Sigmoid colon (tissue), 6 donors: ENCODE measurements at regions not wholly inside any gene's neighbourhood (a gene's known extent, or its start where the extent isn't known, plus 50 kb on each side); places are given as distances from the start of the nearest gene placed in this dataset.
"Not testable (repeated sequence)": the region's sequence is repeated elsewhere in the genome, so short reads cannot be mapped to it uniquely, and the experiment has no call there.

Experiments used
- DNase-seq: peaks from one replicate; pipeline ENCODE4 v3.0.0-alpha.2; 2019
- H3K27ac ChIP-seq, 4 donors: fragments of 200-600 bp; sonication (generic); one replicate each; pipeline ENCODE4 v1.5.1; 2016 to 2019; ENCODE audit warnings: mild to moderate bottlenecking in 1 of 4
- H3K27me3 ChIP-seq, 3 donors: fragments of 200-600 bp; sonication (generic); one replicate each; pipeline ENCODE4 v1.5.1; 2019; ENCODE audit warnings: mild to moderate bottlenecking in 1 of 3
- H3K36me3 ChIP-seq, 4 donors: fragments of 200-600 bp; sonication (generic); one replicate each; pipeline ENCODE4 v1.5.1; 2016 to 2019
- H3K4me1 ChIP-seq, 4 donors: fragments of 200-600 bp; sonication (generic); one replicate each; pipeline ENCODE4 v1.5.1; 2017 to 2019
- H3K4me3 ChIP-seq, 4 donors: fragments of 200-600 bp; sonication (generic); one replicate each; pipeline ENCODE4 v1.5.1; 2017 to 2019; ENCODE audit warnings: mild to moderate bottlenecking in 2 of 4, moderate library complexity in 1 of 4
- H3K9me3 ChIP-seq, 4 donors: fragments of 200-600 bp in 3 of 4; sonication (generic) in 3 of 4; one replicate each; pipeline versions ENCODE4 v1.5.1 to v1.6.1; 2013 to 2019
- CTCF ChIP-seq, 4 experiments: fragments of 450-650 bp in 3 of 4; fragments of 200-600 bp in 1 of 4; IDR thresholded peaks; one replicate each; pipeline ENCODE4 v1.5.1; 2016 to 2019; ENCODE audit warnings: antibody characterized with exemption in 4 of 4, mild to moderate bottlenecking in 3 of 4, moderate library complexity in 2 of 4
- EP300 ChIP-seq, 4 donors: sonication (generic); formaldehyde crosslinking; IDR thresholded peaks; one replicate each; pipeline ENCODE4 v1.6.1; 2017; ENCODE audit warnings: antibody characterized with exemption in 4 of 4
- POLR2A ChIP-seq, 2 donors: fragments of 450-650 bp; IDR thresholded peaks; one replicate each; pipeline ENCODE4 v1.6.1; 2016; ENCODE audit warnings: antibody characterized with exemption in 2 of 2, mild to moderate bottlenecking in 2 of 2, moderate library complexity in 2 of 2
- POLR2AphosphoS5 ChIP-seq, 4 donors: sonication (generic); formaldehyde crosslinking; IDR thresholded peaks; one replicate each; pipeline ENCODE4 v1.6.1; 2017; ENCODE audit warnings: antibody characterized with exemption in 4 of 4
- WGBS, 2 donors: extraction: QIAGEN DNeasy Blood & Tissue Kit; methylation state at CpG; one replicate each; pipeline ENCODE4 v1.1.7; 2013; 5-methylcytosine and 5-hydroxymethylcytosine counted together
- intact Hi-C: fragments of 100-400 bp; cut with DNase I; formaldehyde crosslinking; loops from one replicate; pipeline ENCODE4 v1.15.1; 2023
- donor health status: healthy with polysubstance abuse.
- donor health status: healthy.

GRCh38 chr7:101679653-101680173, 50.6 kb upstream of the MYL10 start:
- intact Hi-C loops, H3K36me3 ChIP-seq, H3K9me3 ChIP-seq, H3K27me3 ChIP-seq, DNase-seq, H3K27ac ChIP-seq, H3K4me3 ChIP-seq: not testable (repeated sequence)
- peaks cover 0 to 11% (median 8%) of the 10 kb centered on the region in 4 donors for H3K4me1 ChIP-seq
- WGBS, 2 donors: 92 to 93% methylated on average over 10 of the region's 10 CpGs

GRCh38 chr7:101680406-101681145, 51.5 kb upstream of the MYL10 start:
- TF ChIP-seq POLR2AphosphoS5 (IDR thresholded peaks at IDR 0.05) (no peak), CTCF (IDR thresholded peaks at IDR 0.05) (no peak), POLR2A (IDR thresholded peaks at IDR 0.05) (no peak), EP300 (IDR thresholded peaks at IDR 0.05) (no peak)
- Histone ChIP-seq H3K27me3 (no peaks in the 10 kb centered on the region), H3K4me1 (peaks cover 0 to 11% (median 8%) of the 10 kb centered on the region in 4 donors), H3K27ac (no peak overlapping the region), H3K4me3 (no peak overlapping the region), H3K36me3 (no peaks in the 10 kb centered on the region), H3K9me3 (no peaks in the 10 kb centered on the region)
- WGBS, 2 donors: 86 to 89% methylated on average over 22 of the region's 22 CpGs
- intact Hi-C loops: no loop called here
- DNase-seq: no peak

- no peaks in the 10 kb centered on the region for H3K9me3 ChIP-seq
- no peaks in the 10 kb centered on the region for H3K27me3 ChIP-seq
- WGBS, 2 donors: 27 to 51% methylated on average over 14 of the region's 14 CpGs
- no peak for DNase-seq
- no peak for TF ChIP-seq EP300 (IDR thresholded peaks at IDR 0.05)
- TF ChIP-seq POLR2AphosphoS5 (IDR thresholded peaks at IDR 0.05): peak in 1 of 4 donors; percentile 2
- peaks cover 0 to 11% (median 8%) of the 10 kb centered on the region in 4 donors for H3K4me1 ChIP-seq
- intact Hi-C loops: no loop called here
- no peak overlapping the region for H3K4me3 ChIP-seq
- H3K36me3 ChIP-seq: no peaks in the 10 kb centered on the region
- H3K27ac ChIP-seq: no peak overlapping the region
These were observed 52.3 kb upstream of the MYL10 start for GRCh38 chr7:101681170-101682007.

- DNase-seq: no peak
- Histone ChIP-seq H3K4me3 (no peak overlapping the region), H3K36me3 (no peaks in the 10 kb centered on the region), H3K4me1 (peaks cover 0 to 21% (median 18%) of the 10 kb centered on the region in 4 donors), H3K27ac (no peak overlapping the region), H3K27me3 (no peaks in the 10 kb centered on the region), H3K9me3 (no peaks in the 10 kb centered on the region)
- intact Hi-C loops: no loop called here
- TF ChIP-seq CTCF (IDR thresholded peaks at IDR 0.05) (no peak), POLR2A (IDR thresholded peaks at IDR 0.05) (no peak), EP300 (IDR thresholded peaks at IDR 0.05) (no peak), POLR2AphosphoS5 (IDR thresholded peaks at IDR 0.05) (no peak)
- WGBS, 2 donors: 73 to 84% methylated on average over 5 of the region's 5 CpGs
These were observed 55.9 kb upstream of the MYL10 start for GRCh38 chr7:101684983-101685330.

- DNase-seq: no peak
- Histone ChIP-seq H3K9me3 (no peaks in the 10 kb centered on the region), H3K27ac (no peak overlapping the region), H3K4me3 (no peak overlapping the region), H3K36me3 (no peaks in the 10 kb centered on the region), H3K4me1 (peaks cover 0 to 19% (median 16%) of the 10 kb centered on the region in 4 donors), H3K27me3 (no peaks in the 10 kb centered on the region)
- 78 to 83% methylated on average over 9 of the region's 9 CpGs for WGBS, 2 donors
- TF ChIP-seq CTCF (IDR thresholded peaks at IDR 0.05): no peak
- TF ChIP-seq EP300 (IDR thresholded peaks at IDR 0.05): no peak
- TF ChIP-seq POLR2AphosphoS5 (IDR thresholded peaks at IDR 0.05): no peak
- TF ChIP-seq POLR2A (IDR thresholded peaks at IDR 0.05): no peak
- intact Hi-C loops: no loop called here
These were observed 56.9 kb upstream of the MYL10 start for GRCh38 chr7:101686030-101686429.
